Fibroblast of the aortic adventitia (primary cell): ENCODE measurements at regions not wholly inside any gene's neighbourhood (a gene's known extent, or its start where the extent isn't known, plus 50 kb on each side); places are given as distances from the start of the nearest gene placed in this dataset.

Experiments
- DNase-seq: peaks from one replicate; pipeline ENCODE4 v3.0.0-alpha.2; 2010; ENCODE audit warnings: low read depth
- H3K4me3 ChIP-seq: 2 replicates; pipeline ENCODE4 v1.5.1; 2011; ENCODE audit warnings: low read depth, mild to moderate bottlenecking, control low read depth, low read length, moderate library complexity
- CTCF ChIP-seq: IDR thresholded peaks from 2 replicates; pipeline ENCODE4 v1.5.1; 2011; ENCODE audit warnings: mild to moderate bottlenecking, low read length, control low read depth, inconsistent platforms; ENCODE audit not compliant: insufficient read depth

DNA sequence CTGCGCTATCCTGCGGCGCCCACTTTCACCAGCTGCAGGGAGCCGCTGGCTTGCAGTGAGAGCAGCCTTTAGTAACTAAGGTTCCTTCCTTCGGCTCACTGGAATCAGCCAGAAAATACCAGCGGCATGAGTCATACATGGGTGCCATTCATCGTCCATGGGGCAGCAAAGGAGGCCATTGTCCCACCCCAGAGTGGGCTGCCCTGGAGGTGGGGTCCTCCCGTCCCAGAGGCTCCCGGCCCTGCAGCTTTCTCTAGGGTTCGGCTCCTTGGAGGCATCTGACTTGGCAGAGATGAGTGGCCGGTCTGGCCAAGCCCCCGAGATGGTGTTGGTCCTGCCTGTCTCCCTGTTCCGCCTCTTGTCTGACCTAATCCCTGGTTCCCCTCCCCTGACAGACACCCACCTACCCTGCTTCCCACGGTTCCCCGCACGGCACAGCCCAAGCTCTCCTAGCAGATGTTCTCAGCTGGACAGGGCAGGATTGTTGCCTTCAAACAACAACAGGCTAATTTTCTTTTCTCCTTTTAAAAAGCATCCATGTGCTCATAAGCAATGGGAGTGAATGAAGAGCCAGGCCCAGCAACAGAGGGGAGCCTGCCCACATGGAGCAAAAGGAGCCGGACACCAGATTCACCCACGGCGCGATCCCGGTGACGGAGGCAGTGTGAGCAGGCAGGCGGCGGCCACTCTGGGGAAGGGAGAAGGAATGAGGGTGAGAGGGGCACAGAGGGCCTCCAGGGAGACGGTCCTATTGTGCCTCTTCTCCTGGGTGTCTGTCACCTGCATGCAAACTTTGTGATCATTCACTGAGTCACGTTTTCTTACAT, 97.0 kb upstream of the COL5A1 start:
- no peak overlapping the region for H3K4me3 ChIP-seq
- DNase-seq = peak; percentile 82
- no peak for TF ChIP-seq CTCF

DNA sequence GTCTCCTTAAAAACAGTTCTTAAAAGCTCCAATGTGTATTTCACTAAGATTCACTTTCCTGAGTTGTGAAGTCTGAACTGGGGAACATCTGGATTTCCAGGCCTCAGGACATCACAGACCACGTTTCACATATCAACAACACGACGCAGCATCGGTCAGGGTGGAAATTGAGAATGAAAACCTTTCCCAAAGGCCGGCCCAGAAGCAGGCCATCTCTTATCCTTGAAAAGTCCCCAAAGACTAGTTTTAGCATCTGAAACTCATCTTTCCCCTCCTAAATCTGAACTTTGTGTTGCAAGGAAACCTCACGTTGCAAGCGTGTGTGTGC, 96.4 kb upstream of the COL5A1 start:
- no peak overlapping the region for H3K4me3 ChIP-seq
- no peak for DNase-seq

DNA sequence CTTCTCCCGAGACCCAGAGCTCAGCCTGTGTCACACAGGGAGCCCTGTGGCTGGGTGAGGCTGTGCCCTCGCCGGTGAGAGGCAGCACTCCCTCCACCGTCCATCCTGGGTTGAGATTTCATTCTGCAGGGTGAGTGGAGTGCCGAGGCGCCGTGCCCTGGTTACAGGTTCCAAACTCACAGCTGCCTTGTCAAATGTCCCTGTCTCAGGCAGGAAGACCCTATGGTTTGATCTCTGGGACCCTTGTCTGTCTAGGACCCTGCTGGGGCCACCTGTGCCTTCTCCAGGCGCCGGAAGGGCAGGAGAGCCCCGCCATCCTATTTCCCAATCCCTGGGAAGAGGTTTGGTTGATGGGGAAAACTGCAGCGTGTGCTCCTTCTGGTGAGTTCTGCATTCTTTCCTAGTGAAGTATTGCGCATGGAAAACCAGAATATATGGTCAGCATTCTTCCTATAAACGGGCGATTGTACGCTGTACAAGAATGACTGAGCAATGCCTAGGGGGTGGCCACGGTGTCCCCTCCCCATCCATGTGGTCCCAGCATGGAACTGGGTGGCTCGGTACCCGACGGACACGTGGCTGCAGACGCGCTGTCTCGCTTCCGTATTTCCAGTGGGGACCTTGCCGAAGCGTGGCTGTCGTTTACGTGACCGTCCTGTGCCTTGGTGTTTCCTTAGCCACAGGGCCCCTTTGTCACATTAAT, 95.9 kb upstream of the COL5A1 start:
- peak overlapping the region; percentile 22 for H3K4me3 ChIP-seq
- peak; percentile 84 for DNase-seq
- TF ChIP-seq CTCF = no peak

More for the DNA sequence above, 96.4 kb upstream of the COL5A1 start:
- TF ChIP-seq CTCF = no peak

- no peak overlapping the region for H3K4me3 ChIP-seq
- no peak for TF ChIP-seq CTCF
- DNase-seq = peak; percentile 74
These were observed 95.3 kb upstream of the COL5A1 start for GRCh38 chr9:134546246-134546731.

DNA sequence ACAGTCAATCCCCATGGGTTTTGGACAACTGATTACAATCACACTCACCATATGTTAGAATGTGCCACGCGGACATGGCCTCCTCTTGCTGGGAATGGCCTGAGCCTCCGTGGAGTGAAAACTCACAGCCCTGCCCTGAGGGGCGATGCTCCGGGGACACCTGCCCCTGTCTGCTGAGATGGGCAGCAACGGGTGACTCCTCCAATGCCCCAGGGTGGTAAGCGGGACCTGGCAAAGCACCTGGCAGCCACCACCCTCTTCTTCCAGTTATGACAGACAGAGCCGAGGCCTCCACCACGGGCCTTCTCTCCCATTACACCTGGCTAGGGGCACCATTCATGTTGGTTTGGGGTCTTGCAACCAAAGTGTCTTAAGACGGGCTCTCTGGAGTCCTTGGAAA, 94.9 kb upstream of the COL5A1 start:
- DNase-seq = no peak
- no peak overlapping the region for H3K4me3 ChIP-seq
- TF ChIP-seq CTCF = no peak

DNA sequence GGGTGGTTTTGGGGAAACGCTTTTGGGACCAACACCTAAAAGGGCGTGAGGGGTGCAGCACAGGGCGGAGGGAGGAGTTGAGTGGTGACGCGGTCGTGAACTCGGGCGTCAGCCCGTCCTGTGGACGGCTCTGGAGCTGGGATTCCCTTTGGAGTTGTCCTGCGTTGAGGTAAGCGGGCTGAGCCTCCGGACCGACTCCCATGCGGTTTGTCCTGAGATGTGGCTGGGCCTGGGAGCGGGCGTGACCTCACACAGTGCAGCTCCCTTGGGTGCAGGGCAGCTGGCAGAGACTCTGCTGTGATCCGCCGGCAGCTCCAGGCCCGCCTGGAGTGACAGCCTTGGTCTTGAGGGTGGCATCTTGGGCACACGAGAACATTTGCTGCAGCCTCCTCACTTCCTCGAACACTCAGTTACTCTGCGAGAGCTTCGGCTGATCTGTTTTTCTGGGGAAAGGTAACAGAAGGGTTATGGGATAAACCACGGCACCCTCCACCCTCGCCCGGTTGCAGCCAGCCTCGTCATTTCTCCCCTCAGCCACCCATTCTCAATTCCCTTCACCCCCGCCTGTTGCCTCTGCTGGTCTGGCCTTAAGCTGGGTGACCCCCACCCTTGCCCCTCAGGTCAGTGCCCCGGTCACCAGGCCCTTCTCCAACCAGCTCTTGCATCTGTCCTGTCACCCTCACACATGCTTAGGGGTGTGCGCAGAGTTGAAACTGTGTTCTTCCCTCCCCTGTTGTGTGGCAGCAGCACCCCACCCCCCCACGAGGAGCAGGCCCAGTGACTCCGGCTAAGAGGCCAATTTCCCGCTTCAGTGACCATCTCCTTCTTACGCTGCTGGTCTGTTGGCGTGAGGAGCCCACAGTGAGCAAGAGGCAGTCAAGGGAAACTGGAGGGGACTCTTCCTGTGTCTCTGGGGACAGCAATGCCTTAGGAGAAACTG, 94.2 kb upstream of the COL5A1 start:
- no peak for DNase-seq
- no peak for TF ChIP-seq CTCF
- H3K4me3 ChIP-seq = no peak overlapping the region
